Breast epithelium (tissue), 3 donors: ENCODE measurements at regions not wholly inside any gene's neighbourhood (a gene's known extent, or its start where the extent isn't known, plus 50 kb on each side); places are given as distances from the start of the nearest gene placed in this dataset.

Experiments used
- POLR2A ChIP-seq: fragments of 450-650 bp; IDR thresholded peaks from one replicate; pipeline ENCODE4 v1.6.1; 2016; ENCODE audit warnings: antibody characterized with exemption, mild to moderate bottlenecking, moderate library complexity
- TF ChIP-seq, protein P1 (sequence below), 3 donors: fragments of 450-650 bp; IDR thresholded peaks; one replicate each; pipeline ENCODE4 v1.5.1; 2016 to 2017; ENCODE audit warnings: antibody characterized with exemption in 3 of 3, mild to moderate bottlenecking in 3 of 3, moderate library complexity in 3 of 3

DNA sequence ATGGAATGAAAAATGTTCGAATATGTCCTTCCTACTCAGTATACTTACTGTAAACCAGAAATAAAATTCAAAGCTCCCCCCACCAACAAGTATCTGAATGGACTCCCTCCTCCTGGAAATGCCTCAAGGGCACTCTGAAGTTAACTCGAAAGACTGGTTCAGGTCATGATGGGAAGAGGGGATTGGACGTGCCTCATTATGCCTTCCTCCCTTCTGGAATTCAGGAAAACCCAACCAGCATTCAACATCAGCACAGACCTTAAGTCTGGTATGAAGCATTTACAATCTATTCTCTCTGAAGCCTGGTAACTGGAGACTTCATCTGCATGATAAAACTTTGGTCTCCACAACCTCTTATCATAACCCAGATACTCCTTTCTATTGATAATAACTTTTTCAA lies 428.3 kb upstream of the RAG2 start:
- TF ChIP-seq, protein P1, sequence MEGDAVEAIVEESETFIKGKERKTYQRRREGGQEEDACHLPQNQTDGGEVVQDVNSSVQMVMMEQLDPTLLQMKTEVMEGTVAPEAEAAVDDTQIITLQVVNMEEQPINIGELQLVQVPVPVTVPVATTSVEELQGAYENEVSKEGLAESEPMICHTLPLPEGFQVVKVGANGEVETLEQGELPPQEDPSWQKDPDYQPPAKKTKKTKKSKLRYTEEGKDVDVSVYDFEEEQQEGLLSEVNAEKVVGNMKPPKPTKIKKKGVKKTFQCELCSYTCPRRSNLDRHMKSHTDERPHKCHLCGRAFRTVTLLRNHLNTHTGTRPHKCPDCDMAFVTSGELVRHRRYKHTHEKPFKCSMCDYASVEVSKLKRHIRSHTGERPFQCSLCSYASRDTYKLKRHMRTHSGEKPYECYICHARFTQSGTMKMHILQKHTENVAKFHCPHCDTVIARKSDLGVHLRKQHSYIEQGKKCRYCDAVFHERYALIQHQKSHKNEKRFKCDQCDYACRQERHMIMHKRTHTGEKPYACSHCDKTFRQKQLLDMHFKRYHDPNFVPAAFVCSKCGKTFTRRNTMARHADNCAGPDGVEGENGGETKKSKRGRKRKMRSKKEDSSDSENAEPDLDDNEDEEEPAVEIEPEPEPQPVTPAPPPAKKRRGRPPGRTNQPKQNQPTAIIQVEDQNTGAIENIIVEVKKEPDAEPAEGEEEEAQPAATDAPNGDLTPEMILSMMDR (IDR thresholded peaks at IDR 0.05): no peak
- no peak for TF ChIP-seq POLR2A
